Prostate gland (tissue), 2 donors: ENCODE measurements at regions not wholly inside any gene's neighbourhood (a gene's known extent, or its start where the extent isn't known, plus 50 kb on each side); places are given as distances from the start of the nearest gene placed in this dataset.
A peak's percentile ranks its signal among the peaks of the same experiment; 100 is the strongest.

Source experiments
- DNase-seq: peaks from one replicate; pipeline ENCODE4 v3.0.0-alpha.2; 2019; ENCODE audit warnings: low spot score
- H3K27ac ChIP-seq, 2 donors: fragments of 200-600 bp; sonication (generic); 2 replicates each; pipeline ENCODE4 v1.5.1; 2017 to 2019
- H3K27me3 ChIP-seq: fragments of 200-600 bp; sonication (generic); replicated peaks from 2 replicates; pipeline ENCODE4 v1.5.1; 2019; ENCODE audit not compliant: insufficient read depth
- H3K36me3 ChIP-seq, 2 donors: fragments of 200-600 bp; sonication (generic); 1 replicate in 1 of 2; 2 replicates in 1 of 2; pipeline versions ENCODE4 v1.5.1 to v1.8.1; 2017 to 2019
- H3K4me1 ChIP-seq: fragments of 200-600 bp; sonication (generic); replicated peaks from 2 replicates; pipeline ENCODE4 v1.5.1; 2019
- H3K4me3 ChIP-seq, 2 donors: fragments of 200-600 bp; sonication (generic); 2 replicates each; pipeline ENCODE4 v1.5.1; 2017 to 2019
- H3K9me3 ChIP-seq: fragments of 200-600 bp; sonication (generic); 2 replicates; pipeline ENCODE4 v1.5.1; 2017
- CTCF ChIP-seq, 4 experiments: fragments of 200-600 bp in 2 of 4; fragments of 450-650 bp in 2 of 4; sonication (generic) in 2 of 4; IDR thresholded peaks; 1 replicate in 3 of 4; 2 replicates in 1 of 4; pipeline ENCODE4 v1.5.1; 2016 to 2019; ENCODE audit warnings: antibody characterized with exemption in 4 of 4, mild to moderate bottlenecking in 2 of 4, moderate library complexity in 2 of 4
- POLR2A ChIP-seq: fragments of 450-650 bp; IDR thresholded peaks from one replicate; pipeline ENCODE4 v1.6.1; 2016; ENCODE audit warnings: antibody characterized with exemption, mild to moderate bottlenecking
- POLR2AphosphoS5 ChIP-seq: sonication (generic); formaldehyde crosslinking; IDR thresholded peaks from one replicate; pipeline ENCODE4 v1.6.1; 2017; ENCODE audit warnings: antibody characterized with exemption
- WGBS: methylation state at CpG from one replicate; pipeline ENCODE4 v1.1.5; 2018; 5-methylcytosine and 5-hydroxymethylcytosine counted together
- intact Hi-C: fragments of 100-400 bp; cut with DNase I; formaldehyde crosslinking; loops from one replicate; pipeline ENCODE4 v1.14.2; 2022

GRCh38 chr10:88045656-88046415 lies 182.4 kb downstream of the PTEN start:
- H3K4me3 ChIP-seq = no peak overlapping the region
- no peaks in the 10 kb centered on the region for H3K4me1 ChIP-seq
- no peaks in the 10 kb centered on the region for H3K36me3 ChIP-seq
- no peak for DNase-seq
- intact Hi-C loops = no loop called here
- no peaks in the 10 kb centered on the region for H3K9me3 ChIP-seq
- H3K27me3 ChIP-seq = no peaks in the 10 kb centered on the region
- WGBS = 35% methylated on average over 5 of the region's 5 CpGs
- TF ChIP-seq POLR2AphosphoS5 (no peak), CTCF (IDR thresholded peaks at IDR 0.05) (no peak), POLR2A (no peak)
- H3K27ac ChIP-seq = peak overlapping the region in 1 of 2 donors; percentile 5

- TF ChIP-seq CTCF (IDR thresholded peaks at IDR 0.05) (no peak), POLR2A (no peak), POLR2AphosphoS5 (no peak)
- H3K4me1 ChIP-seq = no peaks in the 10 kb centered on the region
- intact Hi-C loops = no loop called here
- H3K36me3 ChIP-seq = no peaks in the 10 kb centered on the region
- no peak overlapping the region for H3K4me3 ChIP-seq
- H3K9me3 ChIP-seq = no peaks in the 10 kb centered on the region
- H3K27ac ChIP-seq = no peak overlapping the region
- H3K27me3 ChIP-seq = no peaks in the 10 kb centered on the region
- DNase-seq = no peak
These were observed 184.2 kb downstream of the PTEN start for GRCh38 chr10:88047579-88047978.

GRCh38 chr10:88048312-88048711 lies 184.9 kb downstream of the PTEN start:
- intact Hi-C loops = no loop called here

GRCh38 chr10:88049204-88049603 lies 185.8 kb downstream of the PTEN start:
- intact Hi-C loops = no loop called here
- Histone ChIP-seq H3K4me1 (no peaks in the 10 kb centered on the region), H3K36me3 (no peaks in the 10 kb centered on the region), H3K4me3 (no peak overlapping the region), H3K27ac (no peak overlapping the region), H3K9me3 (no peaks in the 10 kb centered on the region), H3K27me3 (no peaks in the 10 kb centered on the region)
- no peak for DNase-seq
- 95% methylated on average over 3 of the region's 3 CpGs for WGBS
- TF ChIP-seq POLR2AphosphoS5 (no peak), CTCF (IDR thresholded peaks at IDR 0.05) (no peak), POLR2A (no peak)

More at GRCh38 chr10:88048312-88048711, 184.9 kb downstream of the PTEN start:
- Histone ChIP-seq H3K27ac (no peak overlapping the region), H3K36me3 (no peaks in the 10 kb centered on the region), H3K9me3 (no peaks in the 10 kb centered on the region), H3K4me1 (no peaks in the 10 kb centered on the region), H3K4me3 (no peak overlapping the region), H3K27me3 (no peaks in the 10 kb centered on the region)
- TF ChIP-seq POLR2AphosphoS5 = no peak
- no peak for TF ChIP-seq CTCF (IDR thresholded peaks at IDR 0.05)
- no peak for TF ChIP-seq POLR2A
- WGBS = 97% methylated on average over 1 of the region's 1 CpG
- no peak for DNase-seq

GRCh38 chr10:88057720-88058119 lies 194.3 kb downstream of the PTEN start:
- no peaks in the 10 kb centered on the region for H3K27me3 ChIP-seq

More at GRCh38 chr10:88057720-88058119, 194.3 kb downstream of the PTEN start:
- H3K4me3 ChIP-seq = no peak overlapping the region
- no peaks in the 10 kb centered on the region for H3K4me1 ChIP-seq
- H3K9me3 ChIP-seq = no peaks in the 10 kb centered on the region
- WGBS = 97% methylated on average over 1 of the region's 1 CpG
- intact Hi-C loops = no loop called here
- H3K36me3 ChIP-seq = no peaks in the 10 kb centered on the region
- TF ChIP-seq POLR2AphosphoS5 = no peak
- no peak for TF ChIP-seq CTCF (IDR thresholded peaks at IDR 0.05)
- no peak for TF ChIP-seq POLR2A
- no peak overlapping the region for H3K27ac ChIP-seq
- DNase-seq = no peak
